Adrenal gland (tissue), 9 donors: ENCODE measurements at regions not wholly inside any gene's neighbourhood (a gene's known extent, or its start where the extent isn't known, plus 50 kb on each side); places are given as distances from the start of the nearest gene placed in this dataset.
A peak's percentile ranks its signal among the peaks of the same experiment; 100 is the strongest.
"Not testable (repeated sequence)": the region's sequence is repeated elsewhere in the genome, so short reads cannot be mapped to it uniquely, and the experiment has no call there.

Experiments used
- DNase-seq, 7 donors: peaks; one replicate each; pipeline ENCODE4 v3.0.0-alpha.2; 2019 to 2020
- H3K27ac ChIP-seq, 5 donors: fragments of 200-600 bp; sonication (generic) in 4 of 5; 1 replicate in 3 of 5; 2 replicates in 2 of 5; pipeline versions ENCODE4 v1.5.1 to v1.8.0; 2016 to 2020; ENCODE audit warnings: mild to moderate bottlenecking in 1 of 5
- H3K27me3 ChIP-seq: fragments of 200-600 bp; 2 replicates; pipeline ENCODE4 v1.8.0; 2021
- H3K36me3 ChIP-seq, 2 donors: fragments of 200-600 bp; replicated peaks in 1 of 2; 1 replicate in 1 of 2; 2 replicates in 1 of 2; pipeline versions ENCODE4 v1.5.1 to v1.8.0; 2018 to 2022
- H3K4me1 ChIP-seq, 2 donors: fragments of 200-600 bp; replicated peaks in 1 of 2; 1 replicate in 1 of 2; 2 replicates in 1 of 2; pipeline versions ENCODE4 v1.5.1 to v1.8.0; 2018 to 2021
- H3K4me3 ChIP-seq, 4 donors: fragments of 200-600 bp; sonication (generic) in 3 of 4; one replicate each; pipeline ENCODE4 v1.5.1; 2016 to 2018
- H3K9me3 ChIP-seq, 3 donors: fragments of 200-600 bp; sonication (generic) in 1 of 3; replicated peaks in 1 of 3; 1 replicate in 2 of 3; 2 replicates in 1 of 3; pipeline versions ENCODE4 v1.5.1 to v1.8.0; 2016 to 2021
- WGBS, 4 donors: extraction: QIAGEN DNeasy Blood & Tissue Kit in 2 of 4; methylation state at CpG; one replicate each; pipeline versions ENCODE4 v1.1.5 to v1.1.7; 2013 to 2017; 5-methylcytosine and 5-hydroxymethylcytosine counted together
- intact Hi-C, 2 donors: fragments of 100-400 bp; cut with DNase I; formaldehyde crosslinking; loops; one replicate each; pipeline versions ENCODE4 v1.14.1 to v1.15.0; 2022 to 2023
- donor health status: healthy with polysubstance abuse.
- donor health status: Bipolar disorder and iron deficiency.
- donor health status: DM: yes; HTN: yes; CAD: no.
- donor health status: DM: no; HTN: no; CAD: no.
- donor health status: DM: no; HTN: no; CAD: no.

GRCh38 chr1:206365271-206365670 lies 105.0 kb upstream of the IKBKE start:
- H3K4me1 ChIP-seq, H3K27me3 ChIP-seq, intact Hi-C loops, H3K9me3 ChIP-seq, H3K4me3 ChIP-seq, DNase-seq, H3K27ac ChIP-seq, H3K36me3 ChIP-seq: not testable (repeated sequence)
- WGBS, 4 donors = 69 to 88% (median 85%) methylated on average over 2 to 6 of the region's 6 CpGs

- H3K4me3 ChIP-seq, H3K27me3 ChIP-seq, intact Hi-C loops, H3K36me3 ChIP-seq, H3K27ac ChIP-seq, H3K9me3 ChIP-seq, H3K4me1 ChIP-seq: not testable (repeated sequence)
- WGBS, 4 donors = 70 to 88% (median 76%) methylated on average over 3 to 5 of the region's 5 CpGs
- peak in 4 of 7 donors; percentile 9 to 31 (median 19) for DNase-seq
Measured at GRCh38 chr1:206366131-206366530, 104.1 kb upstream of the IKBKE start.

GRCh38 chr1:206366772-206367171 lies 103.5 kb upstream of the IKBKE start:
- H3K4me1 ChIP-seq, H3K36me3 ChIP-seq, H3K4me3 ChIP-seq, intact Hi-C loops, H3K27me3 ChIP-seq, H3K9me3 ChIP-seq, H3K27ac ChIP-seq, DNase-seq: not testable (repeated sequence)
- WGBS, 4 donors = no CpG with 5 or more reads among the region's 1 CpG

GRCh38 chr1:206367955-206368622 lies 102.2 kb upstream of the IKBKE start:
- H3K4me1 ChIP-seq, H3K4me3 ChIP-seq, H3K9me3 ChIP-seq, intact Hi-C loops, DNase-seq, H3K27ac ChIP-seq, H3K36me3 ChIP-seq, H3K27me3 ChIP-seq: not testable (repeated sequence)
- WGBS, 4 donors = 98 to 100% methylated on average over 2 to 3 of the region's 6 CpGs; no CpG with 5 or more reads in 2 of the 4 donors

- H3K4me1 ChIP-seq, H3K4me3 ChIP-seq, H3K36me3 ChIP-seq, intact Hi-C loops, DNase-seq, H3K27me3 ChIP-seq, H3K9me3 ChIP-seq: not testable (repeated sequence)
- H3K27ac ChIP-seq = peak overlapping the region in 1 of 5 donors; percentile 58
- WGBS, 4 donors = no CpG with 5 or more reads among the region's 5 CpGs
Measured at GRCh38 chr1:206374725-206375124, 95.6 kb upstream of the IKBKE start.

- not testable (repeated sequence) for H3K4me3 ChIP-seq
Measured at GRCh38 chr1:206375552-206375951, 94.7 kb upstream of the IKBKE start.

GRCh38 chr1:206378506-206378905 lies 91.8 kb upstream of the IKBKE start:
- intact Hi-C loops, H3K4me1 ChIP-seq, H3K27ac ChIP-seq, H3K4me3 ChIP-seq, H3K9me3 ChIP-seq, H3K27me3 ChIP-seq, DNase-seq, H3K36me3 ChIP-seq: not testable (repeated sequence)
- 95 to 98% (median 96%) methylated on average over 7 of the region's 7 CpGs for WGBS, 4 donors

More at GRCh38 chr1:206375552-206375951, 94.7 kb upstream of the IKBKE start:
- H3K36me3 ChIP-seq, H3K4me1 ChIP-seq, DNase-seq, H3K9me3 ChIP-seq, H3K27me3 ChIP-seq, intact Hi-C loops: not testable (repeated sequence)
- H3K27ac ChIP-seq = peak overlapping the region in 2 of 5 donors; percentile 26 to 58
- 50 to 83% (median 71%) methylated on average over 1 to 2 of the region's 3 CpGs for WGBS, 4 donors

- H3K9me3 ChIP-seq, H3K27me3 ChIP-seq, DNase-seq, intact Hi-C loops, H3K27ac ChIP-seq, H3K36me3 ChIP-seq, H3K4me3 ChIP-seq, H3K4me1 ChIP-seq: not testable (repeated sequence)
- WGBS, 4 donors = no CpG with 5 or more reads among the region's 1 CpG
Measured at GRCh38 chr1:206379245-206379644, 91.0 kb upstream of the IKBKE start.

GRCh38 chr1:206380163-206380790 lies 90.0 kb upstream of the IKBKE start:
- DNase-seq = peak in 1 of 7 donors; percentile 4
- H3K9me3 ChIP-seq, H3K27ac ChIP-seq, H3K4me1 ChIP-seq, H3K4me3 ChIP-seq, H3K36me3 ChIP-seq, intact Hi-C loops, H3K27me3 ChIP-seq: not testable (repeated sequence)
- 32 to 40% (median 34%) methylated on average over 1 to 2 of the region's 4 CpGs; no CpG with 5 or more reads in 1 of the 4 donors for WGBS, 4 donors

GRCh38 chr1:206380791-206381610 lies 89.3 kb upstream of the IKBKE start:
- H3K27ac ChIP-seq = peak overlapping the region in 2 of 5 donors; percentile 52 to 86
- 29 to 63% (median 47%) methylated on average over 1 of the region's 7 CpGs for WGBS, 4 donors
- intact Hi-C loops, H3K4me1 ChIP-seq, H3K9me3 ChIP-seq, H3K4me3 ChIP-seq, H3K27me3 ChIP-seq, H3K36me3 ChIP-seq: not testable (repeated sequence)
- peak in 1 of 7 donors; percentile 2 for DNase-seq
